ENCODE measurements at regions not wholly inside any gene's neighbourhood (a gene's known extent, or its start where the extent isn't known, plus 50 kb on each side); places are given as distances from the start of the nearest gene placed in this dataset.
"Not testable (repeated sequence)": the region's sequence is repeated elsewhere in the genome, so short reads cannot be mapped to it uniquely, and the experiment has no call there.

GRCh38 chr4:142897518-142897917 is 51.4 kb upstream of the INPP4B start:
- ATAC-seq: not testable (repeated sequence)

DNA sequence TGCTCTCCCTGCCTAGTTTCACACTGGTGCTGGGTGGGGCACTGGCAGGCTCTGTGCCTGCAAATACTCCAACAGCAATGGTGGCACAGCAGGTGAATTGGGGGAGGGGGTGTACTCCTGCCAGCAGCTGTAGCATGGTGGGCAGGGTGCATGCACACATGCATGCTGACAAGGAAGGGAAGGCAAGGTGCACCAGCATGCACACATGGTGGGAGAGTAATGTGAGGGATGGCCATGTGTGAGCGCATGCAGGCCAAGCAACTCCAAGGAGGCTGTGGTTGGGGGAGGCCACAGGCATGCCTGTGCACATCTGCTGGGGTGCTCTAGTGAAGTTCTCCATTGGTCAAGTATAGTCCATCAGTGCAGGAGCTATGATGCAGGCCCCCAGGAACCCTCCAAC is 54.5 kb upstream of the INPP4B start:
- TF ChIP-seq SNAI2 (CRISPR knock-in tag; IDR thresholded peaks at IDR 0.05) (no peak), BACH2 (CRISPR knock-in tag; IDR thresholded peaks at IDR 0.05; ENCODE audit: borderline replicate concordance) (no peak), TOX (CRISPR knock-in tag; IDR thresholded peaks at IDR 0.05; ENCODE audit: borderline replicate concordance) (no peak), ZNF70 (CRISPR knock-in tag; IDR thresholded peaks at IDR 0.05) (no peak), CSDC2 (CRISPR knock-in tag; IDR thresholded peaks at IDR 0.05) (no peak), TSHZ2 (CRISPR knock-in tag; IDR thresholded peaks at IDR 0.05) (no peak), ESRRG (CRISPR knock-in tag; IDR thresholded peaks at IDR 0.05) (no peak), ZC3H10 (CRISPR knock-in tag; IDR thresholded peaks at IDR 0.05) (no peak), ZNF8 (CRISPR knock-in tag; IDR thresholded peaks at IDR 0.05) (no peak)
- TF ChIP-seq, protein P1, sequence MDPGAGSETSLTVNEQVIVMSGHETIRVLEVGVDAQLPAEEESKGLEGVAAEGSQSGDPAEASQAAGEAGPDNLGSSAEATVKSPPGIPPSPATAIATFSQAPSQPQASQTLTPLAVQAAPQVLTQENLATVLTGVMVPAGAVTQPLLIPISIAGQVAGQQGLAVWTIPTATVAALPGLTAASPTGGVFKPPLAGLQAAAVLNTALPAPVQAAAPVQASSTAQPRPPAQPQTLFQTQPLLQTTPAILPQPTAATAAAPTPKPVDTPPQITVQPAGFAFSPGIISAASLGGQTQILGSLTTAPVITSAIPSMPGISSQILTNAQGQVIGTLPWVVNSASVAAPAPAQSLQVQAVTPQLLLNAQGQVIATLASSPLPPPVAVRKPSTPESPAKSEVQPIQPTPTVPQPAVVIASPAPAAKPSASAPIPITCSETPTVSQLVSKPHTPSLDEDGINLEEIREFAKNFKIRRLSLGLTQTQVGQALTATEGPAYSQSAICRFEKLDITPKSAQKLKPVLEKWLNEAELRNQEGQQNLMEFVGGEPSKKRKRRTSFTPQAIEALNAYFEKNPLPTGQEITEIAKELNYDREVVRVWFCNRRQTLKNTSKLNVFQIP (CRISPR knock-in tag; IDR thresholded peaks at IDR 0.05; ENCODE audit: borderline replicate concordance, low read depth): no peak
- TF ChIP-seq, protein P2, sequence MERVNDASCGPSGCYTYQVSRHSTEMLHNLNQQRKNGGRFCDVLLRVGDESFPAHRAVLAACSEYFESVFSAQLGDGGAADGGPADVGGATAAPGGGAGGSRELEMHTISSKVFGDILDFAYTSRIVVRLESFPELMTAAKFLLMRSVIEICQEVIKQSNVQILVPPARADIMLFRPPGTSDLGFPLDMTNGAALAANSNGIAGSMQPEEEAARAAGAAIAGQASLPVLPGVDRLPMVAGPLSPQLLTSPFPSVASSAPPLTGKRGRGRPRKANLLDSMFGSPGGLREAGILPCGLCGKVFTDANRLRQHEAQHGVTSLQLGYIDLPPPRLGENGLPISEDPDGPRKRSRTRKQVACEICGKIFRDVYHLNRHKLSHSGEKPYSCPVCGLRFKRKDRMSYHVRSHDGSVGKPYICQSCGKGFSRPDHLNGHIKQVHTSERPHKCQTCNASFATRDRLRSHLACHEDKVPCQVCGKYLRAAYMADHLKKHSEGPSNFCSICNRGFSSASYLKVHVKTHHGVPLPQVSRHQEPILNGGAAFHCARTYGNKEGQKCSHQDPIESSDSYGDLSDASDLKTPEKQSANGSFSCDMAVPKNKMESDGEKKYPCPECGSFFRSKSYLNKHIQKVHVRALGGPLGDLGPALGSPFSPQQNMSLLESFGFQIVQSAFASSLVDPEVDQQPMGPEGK (CRISPR knock-in tag; IDR thresholded peaks at IDR 0.05; ENCODE audit: borderline replicate concordance): no peak
- TF ChIP-seq, protein P3, sequence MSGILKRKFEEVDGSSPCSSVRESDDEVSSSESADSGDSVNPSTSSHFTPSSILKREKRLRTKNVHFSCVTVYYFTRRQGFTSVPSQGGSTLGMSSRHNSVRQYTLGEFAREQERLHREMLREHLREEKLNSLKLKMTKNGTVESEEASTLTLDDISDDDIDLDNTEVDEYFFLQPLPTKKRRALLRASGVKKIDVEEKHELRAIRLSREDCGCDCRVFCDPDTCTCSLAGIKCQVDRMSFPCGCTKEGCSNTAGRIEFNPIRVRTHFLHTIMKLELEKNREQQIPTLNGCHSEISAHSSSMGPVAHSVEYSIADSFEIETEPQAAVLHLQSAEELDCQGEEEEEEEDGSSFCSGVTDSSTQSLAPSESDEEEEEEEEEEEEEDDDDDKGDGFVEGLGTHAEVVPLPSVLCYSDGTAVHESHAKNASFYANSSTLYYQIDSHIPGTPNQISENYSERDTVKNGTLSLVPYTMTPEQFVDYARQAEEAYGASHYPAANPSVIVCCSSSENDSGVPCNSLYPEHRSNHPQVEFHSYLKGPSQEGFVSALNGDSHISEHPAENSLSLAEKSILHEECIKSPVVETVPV (CRISPR knock-in tag; IDR thresholded peaks at IDR 0.05): no peak
- TF ChIP-seq, protein P4, sequence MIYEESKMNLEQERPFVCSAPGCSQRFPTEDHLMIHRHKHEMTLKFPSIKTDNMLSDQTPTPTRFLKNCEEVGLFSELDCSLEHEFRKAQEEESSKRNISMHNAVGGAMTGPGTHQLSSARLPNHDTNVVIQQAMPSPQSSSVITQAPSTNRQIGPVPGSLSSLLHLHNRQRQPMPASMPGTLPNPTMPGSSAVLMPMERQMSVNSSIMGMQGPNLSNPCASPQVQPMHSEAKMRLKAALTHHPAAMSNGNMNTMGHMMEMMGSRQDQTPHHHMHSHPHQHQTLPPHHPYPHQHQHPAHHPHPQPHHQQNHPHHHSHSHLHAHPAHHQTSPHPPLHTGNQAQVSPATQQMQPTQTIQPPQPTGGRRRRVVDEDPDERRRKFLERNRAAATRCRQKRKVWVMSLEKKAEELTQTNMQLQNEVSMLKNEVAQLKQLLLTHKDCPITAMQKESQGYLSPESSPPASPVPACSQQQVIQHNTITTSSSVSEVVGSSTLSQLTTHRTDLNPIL (CRISPR knock-in tag; IDR thresholded peaks at IDR 0.05; ENCODE audit: low read depth): no peak
- no peak for ATAC-seq

DNA sequence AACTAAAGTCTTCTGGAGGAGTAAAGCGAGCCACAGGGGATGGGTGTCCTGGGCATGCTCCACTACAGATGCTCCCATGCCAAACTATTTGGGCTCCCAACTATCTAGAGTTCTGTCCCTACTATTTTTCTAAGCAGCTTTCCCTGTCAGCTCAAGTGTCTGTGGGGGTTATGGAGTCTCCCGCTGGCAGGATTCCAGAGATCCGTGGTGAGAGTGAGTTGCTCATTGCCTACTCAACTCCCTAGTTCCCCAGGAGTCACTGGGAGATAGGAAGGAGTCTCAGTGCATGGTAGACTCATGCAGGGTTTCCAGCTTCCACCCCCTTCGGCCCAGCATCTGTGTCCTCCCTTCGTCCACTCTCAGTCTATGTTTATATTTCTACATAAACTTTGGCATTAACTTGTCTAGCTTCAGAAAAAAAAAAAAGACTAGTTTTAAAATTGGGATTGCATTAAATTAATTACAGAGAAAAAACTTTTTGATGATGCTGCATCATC is 55.1 kb upstream of the INPP4B start:
- ATAC-seq: no peak
- TF ChIP-seq TOX (CRISPR knock-in tag; IDR thresholded peaks at IDR 0.05; ENCODE audit: borderline replicate concordance): no peak
- TF ChIP-seq ZNF70 (CRISPR knock-in tag; IDR thresholded peaks at IDR 0.05): no peak
- TF ChIP-seq CSDC2 (CRISPR knock-in tag; IDR thresholded peaks at IDR 0.05): no peak
- no peak for TF ChIP-seq SNAI2 (CRISPR knock-in tag; IDR thresholded peaks at IDR 0.05)
- TF ChIP-seq, protein P2 (CRISPR knock-in tag; IDR thresholded peaks at IDR 0.05; ENCODE audit: borderline replicate concordance): no peak
- no peak for TF ChIP-seq PPARA (CRISPR knock-in tag; IDR thresholded peaks at IDR 0.05; ENCODE audit: borderline replicate concordance)
- TF ChIP-seq ZFP3 (CRISPR knock-in tag; IDR thresholded peaks at IDR 0.05): no peak
- no peak for TF ChIP-seq TCF4 (CRISPR knock-in tag; IDR thresholded peaks at IDR 0.05; ENCODE audit: borderline replicate concordance)
- TF ChIP-seq ESRRG (CRISPR knock-in tag; IDR thresholded peaks at IDR 0.05): no peak
- no peak for TF ChIP-seq OSR1 (CRISPR knock-in tag; IDR thresholded peaks at IDR 0.05)
- TF ChIP-seq, protein P1 (CRISPR knock-in tag; IDR thresholded peaks at IDR 0.05; ENCODE audit: borderline replicate concordance, low read depth): no peak
- TF ChIP-seq, protein P3 (CRISPR knock-in tag; IDR thresholded peaks at IDR 0.05): no peak
- no peak for TF ChIP-seq GLIS3 (CRISPR knock-in tag; IDR thresholded peaks at IDR 0.05)
- TF ChIP-seq ISL1 (CRISPR knock-in tag; IDR thresholded peaks at IDR 0.05): no peak
- no peak for TF ChIP-seq ZC3H10 (CRISPR knock-in tag; IDR thresholded peaks at IDR 0.05)
- TF ChIP-seq ARNTL (CRISPR knock-in tag; IDR thresholded peaks at IDR 0.05; ENCODE audit: borderline replicate concordance, low read depth): no peak
- no peak for TF ChIP-seq ZNF565 (CRISPR knock-in tag; conservative IDR thresholded peaks at IDR 0.05; ENCODE audit: low read depth)
- TF ChIP-seq BACH2 (CRISPR knock-in tag; IDR thresholded peaks at IDR 0.05; ENCODE audit: borderline replicate concordance): no peak

DNA sequence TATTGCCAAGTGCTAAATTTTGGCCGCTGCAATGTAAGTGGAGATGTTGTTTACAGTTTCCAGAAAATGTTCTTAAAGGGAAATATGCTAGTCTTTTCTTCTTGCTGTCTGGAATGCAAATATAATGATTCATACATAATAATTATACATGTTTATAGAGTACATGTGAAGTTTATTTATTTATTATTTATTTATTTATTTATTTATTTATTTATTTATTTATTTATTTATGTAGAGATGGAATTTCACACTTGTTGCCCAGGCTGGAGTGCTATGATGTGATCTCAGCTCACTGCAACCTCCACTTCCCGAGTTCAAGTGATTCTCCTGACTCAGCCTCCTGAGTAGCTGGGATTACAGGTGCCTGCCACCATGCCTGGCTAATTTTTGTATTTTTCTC is 57.5 kb upstream of the INPP4B start:
- not testable (repeated sequence) for ATAC-seq

Data from SK-N-SH treated with all-trans-retinoic acid at 6 μM for 48 hours (cell line).